Upper lobe of right lung (tissue), 1 donor: ENCODE measurements at regions not wholly inside any gene's neighbourhood (a gene's known extent, or its start where the extent isn't known, plus 50 kb on each side); places are given as distances from the start of the nearest gene placed in this dataset.

Experiments
- ATAC-seq: fragments of 200-7000 bp; cut with Tn5 transposase; one replicate; pipeline ENCODE4 v1.9.1; 2020; ENCODE audit warnings: mild to moderate bottlenecking, moderate library complexity
- DNase-seq: peaks from one replicate; pipeline ENCODE4 v3.0.0-alpha.2; 2020
- H3K27ac ChIP-seq: fragments of 200-600 bp; one replicate; pipeline ENCODE4 v1.8.0; 2022
- H3K27me3 ChIP-seq: fragments of 200-600 bp; one replicate; pipeline ENCODE4 v1.8.0; 2022; ENCODE audit warnings: mild to moderate bottlenecking
- H3K36me3 ChIP-seq: fragments of 200-600 bp; one replicate; pipeline ENCODE4 v1.8.0; 2022
- H3K4me1 ChIP-seq: fragments of 200-600 bp; one replicate; pipeline ENCODE4 v1.8.0; 2022
- H3K4me3 ChIP-seq: fragments of 200-600 bp; one replicate; pipeline ENCODE4 v1.8.0; 2022; ENCODE audit warnings: mild to moderate bottlenecking
- H3K9me3 ChIP-seq: fragments of 200-600 bp; one replicate; pipeline ENCODE4 v1.8.0; 2022
- CTCF ChIP-seq: fragments of 200-600 bp; IDR thresholded peaks from one replicate; pipeline ENCODE4 v1.8.0; 2022; ENCODE audit warnings: antibody characterized with exemption
- intact Hi-C: fragments of 100-400 bp; cut with DNase I; formaldehyde crosslinking; loops from one replicate; pipeline ENCODE4 v1.11.0; 2022
- donor health status: DM: no; HTN: yes; CAD: no; lungs with severe emphysema.

GRCh38 chrX:74179990-74180389 is 124.0 kb upstream of the ZCCHC13 start:
- DNase-seq = no peak
- H3K4me3 ChIP-seq = no peak overlapping the region
- no peaks in the 10 kb centered on the region for H3K4me1 ChIP-seq
- H3K27me3 ChIP-seq = no peaks in the 10 kb centered on the region
- ATAC-seq = no peak
- intact Hi-C loops = no loop called here
- H3K27ac ChIP-seq = no peak overlapping the region
- H3K9me3 ChIP-seq = no peaks in the 10 kb centered on the region
- no peaks in the 10 kb centered on the region for H3K36me3 ChIP-seq
- no peak for TF ChIP-seq CTCF

GRCh38 chrX:74179499-74179898 is 124.5 kb upstream of the ZCCHC13 start:
- TF ChIP-seq CTCF = no peak
- H3K4me3 ChIP-seq = no peak overlapping the region
- no peak overlapping the region for H3K27ac ChIP-seq
- no peaks in the 10 kb centered on the region for H3K9me3 ChIP-seq
- H3K36me3 ChIP-seq = no peaks in the 10 kb centered on the region
- intact Hi-C loops = no loop called here
- DNase-seq = no peak
- ATAC-seq = no peak
- H3K27me3 ChIP-seq = no peaks in the 10 kb centered on the region
- no peaks in the 10 kb centered on the region for H3K4me1 ChIP-seq

- Histone ChIP-seq H3K9me3 (no peaks in the 10 kb centered on the region), H3K4me3 (no peak overlapping the region), H3K36me3 (no peaks in the 10 kb centered on the region), H3K27ac (no peak overlapping the region), H3K27me3 (no peaks in the 10 kb centered on the region), H3K4me1 (no peaks in the 10 kb centered on the region)
- DNase-seq (no peak), ATAC-seq (no peak)
- intact Hi-C loops = no loop called here
- TF ChIP-seq CTCF = no peak
These were observed 124.9 kb upstream of the ZCCHC13 start for GRCh38 chrX:74179071-74179470.

- Histone ChIP-seq H3K27me3 (no peaks in the 10 kb centered on the region), H3K36me3 (no peaks in the 10 kb centered on the region), H3K4me3 (no peak overlapping the region), H3K4me1 (no peaks in the 10 kb centered on the region), H3K9me3 (no peaks in the 10 kb centered on the region), H3K27ac (no peak overlapping the region)
- TF ChIP-seq CTCF = no peak
- ATAC-seq = no peak
- intact Hi-C loops = no loop called here
- no peak for DNase-seq
These were observed 125.4 kb upstream of the ZCCHC13 start for GRCh38 chrX:74178536-74178935.

- H3K36me3 ChIP-seq = no peaks in the 10 kb centered on the region
- no peak overlapping the region for H3K27ac ChIP-seq
- TF ChIP-seq CTCF = no peak
- ATAC-seq (no peak), DNase-seq (no peak)
- no peaks in the 10 kb centered on the region for H3K27me3 ChIP-seq
- no peak overlapping the region for H3K4me3 ChIP-seq
- H3K9me3 ChIP-seq = no peaks in the 10 kb centered on the region
- H3K4me1 ChIP-seq = no peaks in the 10 kb centered on the region
- intact Hi-C loops = no loop called here
These were observed 132.5 kb upstream of the ZCCHC13 start for GRCh38 chrX:74171465-74171864.

GRCh38 chrX:74162199-74162598 is 141.8 kb upstream of the ZCCHC13 start:
- DNase-seq (no peak), ATAC-seq (no peak)
- H3K9me3 ChIP-seq = no peaks in the 10 kb centered on the region
- intact Hi-C loops = no loop called here
- no peaks in the 10 kb centered on the region for H3K4me1 ChIP-seq
- no peaks in the 10 kb centered on the region for H3K36me3 ChIP-seq
- H3K4me3 ChIP-seq = no peak overlapping the region
- H3K27ac ChIP-seq = no peak overlapping the region
- TF ChIP-seq CTCF = no peak
- H3K27me3 ChIP-seq = no peaks in the 10 kb centered on the region
